Neuronal stem cell (in vitro differentiated cells): ENCODE measurements at regions not wholly inside any gene's neighbourhood (a gene's known extent, or its start where the extent isn't known, plus 50 kb on each side); places are given as distances from the start of the nearest gene placed in this dataset.

Experiments
- DNase-seq: peaks from one replicate; pipeline ENCODE4 v3.0.0-alpha.2; 2013; ENCODE audit warnings: low spot score
- H2AFZ ChIP-seq: one replicate; pipeline ENCODE4 v1.6.1; 2013; ENCODE audit warnings: mild to moderate bottlenecking, low read length, inconsistent platforms
- H2AK5ac ChIP-seq: 2 replicates; pipeline ENCODE4 v1.6.1; 2013; ENCODE audit warnings: low read depth, mild to moderate bottlenecking, inconsistent platforms, low read length, moderate library complexity, mixed read lengths
- H2BK120ac ChIP-seq: 2 replicates; pipeline ENCODE4 v1.6.1; 2013; ENCODE audit warnings: low read depth, mild to moderate bottlenecking, inconsistent platforms, low read length, moderate library complexity, mixed read lengths
- H2BK12ac ChIP-seq: one replicate; pipeline ENCODE4 v1.6.1; 2013; ENCODE audit warnings: low read length, inconsistent platforms
- H2BK15ac ChIP-seq: 2 replicates; pipeline ENCODE4 v1.6.1; 2013; ENCODE audit warnings: mild to moderate bottlenecking, low read length, inconsistent platforms, mixed read lengths
- H2BK5ac ChIP-seq: one replicate; pipeline ENCODE4 v1.6.1; 2013; ENCODE audit warnings: inconsistent platforms, mild to moderate bottlenecking, low read length, moderate library complexity
- H3K14ac ChIP-seq: one replicate; pipeline ENCODE4 v1.6.1; 2013; ENCODE audit warnings: low read length, inconsistent platforms
- H3K18ac ChIP-seq: 2 replicates; pipeline ENCODE4 v1.6.1; 2013; ENCODE audit warnings: low read length, inconsistent platforms
- H3K23ac ChIP-seq: 2 replicates; pipeline ENCODE4 v1.6.1; 2013; ENCODE audit warnings: low read depth, mild to moderate bottlenecking, mixed read lengths, low read length, inconsistent platforms; ENCODE audit not compliant: poor library complexity
- H3K27ac ChIP-seq: replicated peaks from 3 replicates; pipeline ENCODE4 v1.5.1; 2013; ENCODE audit warnings: low read length, inconsistent platforms
- H3K27me3 ChIP-seq, 3 experiments: 2 replicates each; pipeline ENCODE4 v1.6.1; 2013; ENCODE audit warnings: low read length in 3 of 3, mild to moderate bottlenecking in 2 of 3, inconsistent platforms in 1 of 3, low read depth in 1 of 3, mixed read lengths in 1 of 3, moderate library complexity in 1 of 3; ENCODE audit not compliant: control insufficient read depth in 3 of 3, insufficient read depth in 3 of 3
- H3K36me3 ChIP-seq, 2 donors: replicated peaks in 1 of 2; 2 replicates each; pipeline ENCODE4 v1.6.1; 2013; ENCODE audit warnings: low read length in 2 of 2; ENCODE audit not compliant: control insufficient read depth in 2 of 2, insufficient read depth in 2 of 2
- H3K4ac ChIP-seq: 2 replicates; pipeline ENCODE4 v1.6.1; 2013; ENCODE audit warnings: inconsistent platforms, mild to moderate bottlenecking, low read length, moderate library complexity
- H3K4me1 ChIP-seq, 2 donors: 1 replicate in 1 of 2; 2 replicates in 1 of 2; pipeline ENCODE4 v1.6.1; 2013; ENCODE audit warnings: low read length in 2 of 2, low read depth in 1 of 2; ENCODE audit not compliant: control insufficient read depth in 2 of 2, insufficient read depth in 1 of 2
- H3K4me2 ChIP-seq: one replicate; pipeline ENCODE4 v1.6.1; 2013; ENCODE audit warnings: mild to moderate bottlenecking, low read length, inconsistent platforms; ENCODE audit not compliant: insufficient read depth, poor library complexity, severe bottlenecking
- H3K4me3 ChIP-seq, 2 donors: 2 replicates each; pipeline ENCODE4 v1.5.1; 2013; ENCODE audit warnings: low read length in 2 of 2, mild to moderate bottlenecking in 2 of 2, inconsistent platforms in 1 of 2, moderate library complexity in 1 of 2
- H3K79me1 ChIP-seq: one replicate; pipeline ENCODE4 v1.6.1; 2013; ENCODE audit warnings: low read depth, mild to moderate bottlenecking, inconsistent platforms, low read length, moderate library complexity
- H3K9ac ChIP-seq: one replicate; pipeline ENCODE4 v1.6.1; 2013; ENCODE audit warnings: mild to moderate bottlenecking, low read depth, low read length, inconsistent platforms; ENCODE audit not compliant: poor library complexity
- H3K9me3 ChIP-seq, 2 donors: replicated peaks in 1 of 2; 2 replicates each; pipeline versions ENCODE3 to v1.6.1; 2013; ENCODE audit warnings: low read length in 2 of 2, mild to moderate bottlenecking in 2 of 2, inconsistent platforms in 1 of 2, low read depth in 1 of 2, mixed read lengths in 1 of 2, moderate library complexity in 1 of 2; ENCODE audit not compliant: control insufficient read depth in 2 of 2, insufficient read depth in 1 of 2
- H4K8ac ChIP-seq: one replicate; pipeline ENCODE4 v1.6.1; 2013; ENCODE audit warnings: low read depth, mild to moderate bottlenecking, inconsistent platforms, low read length, moderate library complexity
- H4K91ac ChIP-seq: one replicate; pipeline ENCODE4 v1.6.1; 2013; ENCODE audit warnings: low read length, low read depth, mild to moderate bottlenecking, inconsistent platforms; ENCODE audit not compliant: poor library complexity
- WGBS, 2 donors: extraction: QIAGEN DNeasy Blood & Tissue Kit; methylation state at CpG; one replicate each; pipeline ENCODE4 v1.1.7; 2013; ENCODE audit warnings: missing lambda C conversion rate in 2 of 2, mixed read lengths in 1 of 2; ENCODE audit not compliant: insufficient read length in 2 of 2, insufficient replicate concordance in 1 of 2; ENCODE audit errors: extremely low coverage in 2 of 2; 5-methylcytosine and 5-hydroxymethylcytosine counted together

DNA sequence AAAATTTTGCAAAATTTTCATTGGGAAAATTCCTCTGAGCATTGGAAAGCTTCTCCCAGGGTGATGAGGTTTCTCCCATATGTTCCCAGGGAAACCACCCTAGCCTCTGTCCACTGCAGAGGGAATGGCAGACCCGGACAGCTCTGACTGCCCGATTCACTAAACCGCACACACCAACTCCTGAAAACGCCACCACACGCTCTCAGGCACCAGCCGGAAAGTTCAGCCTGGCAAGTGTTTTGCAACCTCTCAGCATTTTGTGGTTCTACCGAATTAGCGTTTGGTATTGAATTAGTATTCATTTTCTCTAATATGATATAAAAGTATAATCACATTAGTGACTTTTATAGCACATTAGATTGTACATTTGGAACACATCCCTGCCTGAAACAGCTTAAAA, 213.4 kb downstream of the PHETA1 start:
- Histone ChIP-seq H4K91ac (no peak overlapping the region), H2BK15ac (no peak overlapping the region), H3K27me3 (no peaks in the 10 kb centered on the region), H2AK5ac (no peak overlapping the region), H3K14ac (no peak overlapping the region), H3K79me1 (no peaks in the 10 kb centered on the region), H3K9ac (no peak overlapping the region), H3K27ac (no peak overlapping the region), H3K4ac (no peak overlapping the region), H3K23ac (no peak overlapping the region), H2AFZ (no peak overlapping the region), H3K36me3 (no peaks in the 10 kb centered on the region), H3K4me2 (no peak overlapping the region), H3K9me3 (no peaks in the 10 kb centered on the region), H3K4me1 (peaks cover 3 to 8% of the 10 kb centered on the region in 2 donors), H2BK12ac (no peak overlapping the region), H2BK120ac (no peak overlapping the region), H3K4me3 (no peak overlapping the region), H2BK5ac (no peak overlapping the region), H3K18ac (no peak overlapping the region), H4K8ac (no peak overlapping the region)
- no peak for DNase-seq
- WGBS, 2 donors, result no CpG with 5 or more reads among the region's 8 CpGs

- DNase-seq, result no peak
- H4K8ac ChIP-seq, result no peak overlapping the region
- no CpG with 5 or more reads among the region's 3 CpGs for WGBS, 2 donors
These were observed 213.9 kb downstream of the PHETA1 start for GRCh38 chr12:111155020-111155419.

DNA sequence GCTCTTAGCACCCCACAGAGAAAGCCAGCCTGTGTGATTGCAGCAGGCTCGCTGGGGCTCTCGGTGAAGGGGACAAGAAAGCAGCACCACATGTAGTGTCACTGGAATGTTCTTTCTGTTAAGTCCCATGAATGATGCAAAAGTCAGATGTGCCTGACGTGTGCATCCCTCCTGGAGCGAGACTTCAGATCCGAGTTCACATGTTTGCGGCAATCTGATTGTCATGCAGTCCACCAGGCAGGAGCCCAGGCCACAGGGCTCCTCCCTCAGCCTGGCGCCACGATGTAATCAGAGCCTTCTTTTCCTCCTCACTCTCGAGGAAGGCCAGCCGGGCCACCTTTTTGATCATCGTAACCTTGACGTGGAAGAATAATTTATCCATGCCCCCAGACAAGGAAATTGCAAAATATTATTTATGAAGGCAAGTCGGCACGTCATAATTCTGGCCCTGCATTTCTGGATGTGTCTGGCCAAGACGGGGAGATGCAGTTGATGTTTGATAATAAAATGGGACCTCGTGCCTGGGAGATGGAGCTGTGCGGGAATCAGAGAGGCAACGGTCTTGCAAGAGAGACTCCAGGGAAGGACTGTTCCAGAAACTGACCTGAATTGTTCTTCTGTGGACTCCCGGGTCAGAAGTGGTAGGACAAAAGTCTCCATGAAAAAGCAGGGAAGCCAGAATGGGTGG, 214.6 kb downstream of the PHETA1 start:
- no peak overlapping the region for H2BK15ac ChIP-seq
- no peak overlapping the region for H2BK120ac ChIP-seq
- no peak overlapping the region for H3K23ac ChIP-seq
- no peaks in the 10 kb centered on the region for H3K9me3 ChIP-seq
- H3K4me3 ChIP-seq, result no peak overlapping the region
- H4K91ac ChIP-seq, result no peak overlapping the region
- H3K4me1 ChIP-seq, result peaks cover 0 to 4% of the 10 kb centered on the region in 2 donors
- H3K4ac ChIP-seq, result no peak overlapping the region
- no peak overlapping the region for H4K8ac ChIP-seq
- H2AFZ ChIP-seq, result peak overlapping the region; percentile 43
- H3K27ac ChIP-seq, result no peak overlapping the region
- no peak overlapping the region for H3K18ac ChIP-seq
- H3K9ac ChIP-seq, result no peak overlapping the region
- no CpG with 5 or more reads among the region's 19 CpGs for WGBS, 2 donors
- H3K27me3 ChIP-seq, result no peaks in the 10 kb centered on the region
- no peak overlapping the region for H2AK5ac ChIP-seq
- no peak overlapping the region for H3K14ac ChIP-seq
- DNase-seq, result no peak
- no peak overlapping the region for H2BK12ac ChIP-seq
- no peak overlapping the region for H3K4me2 ChIP-seq
- H3K79me1 ChIP-seq, result no peaks in the 10 kb centered on the region
- H3K36me3 ChIP-seq, result no peaks in the 10 kb centered on the region
- no peak overlapping the region for H2BK5ac ChIP-seq

More at GRCh38 chr12:111155020-111155419, 213.9 kb downstream of the PHETA1 start:
- Histone ChIP-seq H3K27ac (no peak overlapping the region), H3K36me3 (no peaks in the 10 kb centered on the region), H3K9ac (no peak overlapping the region), H3K4me1 (peaks cover under 1 to 4% of the 10 kb centered on the region in 2 donors), H3K4me2 (no peak overlapping the region), H3K4me3 (no peak overlapping the region), H2BK120ac (no peak overlapping the region), H3K23ac (no peak overlapping the region), H2BK15ac (no peak overlapping the region), H3K79me1 (no peaks in the 10 kb centered on the region), H3K4ac (no peak overlapping the region), H4K91ac (no peak overlapping the region), H2BK12ac (no peak overlapping the region), H2BK5ac (no peak overlapping the region), H2AK5ac (no peak overlapping the region), H2AFZ (no peak overlapping the region), H3K18ac (no peak overlapping the region), H3K14ac (no peak overlapping the region), H3K27me3 (no peaks in the 10 kb centered on the region), H3K9me3 (no peaks in the 10 kb centered on the region)

- no peak overlapping the region for H2BK5ac ChIP-seq
- no peak overlapping the region for H2AFZ ChIP-seq
- H3K4ac ChIP-seq, result no peak overlapping the region
- H4K8ac ChIP-seq, result no peak overlapping the region
- no peak for DNase-seq
- no peaks in the 10 kb centered on the region for H3K36me3 ChIP-seq
- H3K27me3 ChIP-seq, result no peaks in the 10 kb centered on the region
- H3K27ac ChIP-seq, result no peak overlapping the region
- no peak overlapping the region for H2BK12ac ChIP-seq
- no peak overlapping the region for H4K91ac ChIP-seq
- H3K4me3 ChIP-seq, result no peak overlapping the region
- peak overlapping the region; percentile 8 for H2AK5ac ChIP-seq
- peak overlapping the region; percentile 83 for H3K14ac ChIP-seq
- WGBS, 2 donors, result no CpG with 5 or more reads among the region's 10 CpGs
- no peaks in the 10 kb centered on the region for H3K9me3 ChIP-seq
- no peak overlapping the region for H3K23ac ChIP-seq
- H3K9ac ChIP-seq, result no peak overlapping the region
- H3K18ac ChIP-seq, result no peak overlapping the region
- H2BK120ac ChIP-seq, result no peak overlapping the region
- H3K4me2 ChIP-seq, result no peak overlapping the region
- H2BK15ac ChIP-seq, result no peak overlapping the region
- peaks cover 0 to 4% of the 10 kb centered on the region in 2 donors for H3K4me1 ChIP-seq
- H3K79me1 ChIP-seq, result no peaks in the 10 kb centered on the region
These were observed 216.3 kb downstream of the PHETA1 start for GRCh38 chr12:111152561-111152960.
